Astrocyte of the spinal cord (primary cell): ENCODE measurements at regions not wholly inside any gene's neighbourhood (a gene's known extent, or its start where the extent isn't known, plus 50 kb on each side); places are given as distances from the start of the nearest gene placed in this dataset.

Source experiments
- DNase-seq: peaks from one replicate; pipeline ENCODE4 v3.0.0; 2011; ENCODE audit warnings: low read depth, low spot score
- H3K4me3 ChIP-seq: 2 replicates; pipeline ENCODE4 v1.5.1; 2011; ENCODE audit warnings: low read depth, mild to moderate bottlenecking, low read length, moderate library complexity
- CTCF ChIP-seq: IDR thresholded peaks from 2 replicates; pipeline ENCODE4 v1.5.1; 2012; ENCODE audit warnings: low read depth, mild to moderate bottlenecking, low read length, inconsistent platforms
- in situ Hi-C: cut with HindIII; loops from 2 replicates; pipeline ENCODE4 v1.10.0; 2017; ENCODE audit warnings: low sequenced_read_pairs

GRCh38 chr2:18372641-18373040 is 187.8 kb downstream of the RDH14 start:
- no peak for TF ChIP-seq CTCF
- in situ Hi-C loops = no loop called here
- no peak for DNase-seq
- H3K4me3 ChIP-seq = no peak overlapping the region

- no peak for TF ChIP-seq CTCF
- no peak overlapping the region for H3K4me3 ChIP-seq
- in situ Hi-C loops = no loop called here
- DNase-seq = peak; percentile 64
Observed at GRCh38 chr2:18369760-18370159, 190.7 kb downstream of the RDH14 start.

GRCh38 chr2:18368008-18368407 is 192.4 kb downstream of the RDH14 start:
- DNase-seq = no peak
- in situ Hi-C loops = no loop called here
- TF ChIP-seq CTCF = no peak
- no peak overlapping the region for H3K4me3 ChIP-seq

- TF ChIP-seq CTCF = no peak
- H3K4me3 ChIP-seq = no peak overlapping the region
- DNase-seq = no peak
- in situ Hi-C loops = no loop called here
Observed at GRCh38 chr2:18365342-18365741, 195.1 kb downstream of the RDH14 start.

- in situ Hi-C loops = no loop called here
- TF ChIP-seq CTCF = no peak
- DNase-seq = no peak
- no peak overlapping the region for H3K4me3 ChIP-seq
Observed at GRCh38 chr2:18363348-18363747, 197.1 kb downstream of the RDH14 start.

- DNase-seq = peak; percentile 92
- TF ChIP-seq CTCF = no peak
- in situ Hi-C loops = no loop called here
- H3K4me3 ChIP-seq = no peak overlapping the region
Observed at GRCh38 chr2:18362696-18363095, 197.8 kb downstream of the RDH14 start.

GRCh38 chr2:18357537-18357936 is 202.9 kb downstream of the RDH14 start:
- no peak overlapping the region for H3K4me3 ChIP-seq
- DNase-seq = no peak
- TF ChIP-seq CTCF = no peak
- in situ Hi-C loops = no loop called here
